IMR-90 (cell line): ENCODE measurements at regions not wholly inside any gene's neighbourhood (a gene's known extent, or its start where the extent isn't known, plus 50 kb on each side); places are given as distances from the start of the nearest gene placed in this dataset.

ENCODE experiments used
- ATAC-seq: fragments of 200-7000 bp; cut with Tn5 transposase; 2 replicates; pipeline ENCODE4 v1.9.1; 2020; ENCODE audit warnings: low read depth, mild to moderate bottlenecking, moderate library complexity
- BruUV-seq: library from RNA; stranded (reverse); fragments of 400-500 nt; replicated peaks from 2 replicates; lab custom pipeline; 2021; lab: Mats Ljungman, UMichigan
- CTCF ChIA-PET: fragments of 300-600 bp; formaldehyde crosslinking; extraction: SDS; loops from one replicate; lab custom pipeline; 2021; ENCODE audit warnings: antibody characterized with exemption; lab: Yijun Ruan, JAX
- POLR2A ChIA-PET: fragments of 300-600 bp; sonication (Branson Sonifier 250); formaldehyde crosslinking; loops from one replicate; lab custom pipeline; 2022; ENCODE audit warnings: antibody characterized with exemption; ENCODE audit not compliant: unreplicated experiment; lab: Charles Lee
- DNase-seq: peaks from one replicate; pipeline ENCODE4 v3.0.0; 2013
- H2AFZ ChIP-seq: replicated peaks from 2 replicates; pipeline ENCODE3; 2013; ENCODE audit warnings: low read length, mild to moderate bottlenecking; ENCODE audit not compliant: poor library complexity
- H2AK5ac ChIP-seq: 2 replicates; pipeline ENCODE4 v1.6.1; 2013; ENCODE audit warnings: low read depth, low read length, inconsistent platforms
- H2AK9ac ChIP-seq: replicated peaks from 2 replicates; pipeline ENCODE3; 2013; ENCODE audit warnings: mild to moderate bottlenecking, low read depth, low read length, moderate library complexity; ENCODE audit not compliant: poor library complexity
- H2BK120ac ChIP-seq: 2 replicates; pipeline ENCODE4 v1.6.1; 2013; ENCODE audit warnings: low read depth, low read length, inconsistent platforms
- H2BK15ac ChIP-seq: 3 replicates; pipeline ENCODE4 v1.6.1; 2013; ENCODE audit warnings: low read depth, low read length, inconsistent platforms
- H2BK20ac ChIP-seq: 2 replicates; pipeline ENCODE4 v1.6.1; 2013; ENCODE audit warnings: low read depth, mild to moderate bottlenecking, inconsistent platforms, low read length, moderate library complexity
- H2BK5ac ChIP-seq: 2 replicates; pipeline ENCODE4 v1.6.1; 2013; ENCODE audit warnings: mild to moderate bottlenecking, low read depth, low read length, inconsistent platforms; ENCODE audit not compliant: poor library complexity, severe bottlenecking
- H3K14ac ChIP-seq: replicated peaks from 2 replicates; pipeline ENCODE4 v1.6.1; 2013; ENCODE audit warnings: low read depth, low read length, inconsistent platforms
- H3K18ac ChIP-seq: 2 replicates; pipeline ENCODE4 v1.6.1; 2013; ENCODE audit warnings: low read depth, low read length, control low read depth
- H3K23ac ChIP-seq: 2 replicates; pipeline ENCODE4 v1.6.1; 2013; ENCODE audit warnings: low read depth, low read length, inconsistent platforms
- H3K27ac ChIP-seq: 2 replicates; pipeline ENCODE4 v1.5.1; 2013; ENCODE audit warnings: mild to moderate bottlenecking, control low read depth, low read length; ENCODE audit not compliant: insufficient read depth
- H3K27me3 ChIP-seq: 2 replicates; pipeline ENCODE4 v1.6.1; 2013; ENCODE audit warnings: low read length; ENCODE audit not compliant: control insufficient read depth, insufficient read depth
- H3K36me3 ChIP-seq: 2 replicates; pipeline ENCODE4 v1.6.1; 2013; ENCODE audit warnings: low read length, mixed read lengths; ENCODE audit not compliant: control insufficient read depth, insufficient read depth
- H3K4ac ChIP-seq: 2 replicates; pipeline ENCODE4 v1.6.1; 2013; ENCODE audit warnings: low read depth, low read length, inconsistent platforms
- H3K4me1 ChIP-seq: 2 replicates; pipeline ENCODE4 v1.6.1; 2013; ENCODE audit warnings: low read length, mixed read lengths; ENCODE audit not compliant: control insufficient read depth, insufficient read depth
- H3K4me2 ChIP-seq: 2 replicates; pipeline ENCODE4 v1.6.1; 2013; ENCODE audit warnings: low read depth, mild to moderate bottlenecking, control low read depth, low read length, moderate library complexity
- H3K4me3 ChIP-seq: 2 replicates; pipeline ENCODE4 v1.5.1; 2013; ENCODE audit warnings: low read depth, mild to moderate bottlenecking, control low read depth, low read length, moderate library complexity; ENCODE audit not compliant: insufficient read depth
- H3K56ac ChIP-seq: 2 replicates; pipeline ENCODE4 v1.6.1; 2013; ENCODE audit warnings: low read length, inconsistent platforms; ENCODE audit not compliant: insufficient read depth; ENCODE audit errors: extremely low read depth
- H3K79me1 ChIP-seq, 2 experiments: 2 replicates each; pipeline ENCODE4 v1.6.1; 2013; ENCODE audit warnings: low read length in 2 of 2, inconsistent platforms in 1 of 2, low read depth in 1 of 2
- H3K9ac ChIP-seq: 2 replicates; pipeline ENCODE4 v1.6.1; 2013; ENCODE audit warnings: low read depth, low read length, control low read depth
- H3K9me1 ChIP-seq: 2 replicates; pipeline ENCODE4 v1.6.1; 2013; ENCODE audit warnings: low read length, inconsistent platforms; ENCODE audit not compliant: insufficient read depth
- H3K9me3 ChIP-seq: 2 replicates; pipeline ENCODE4 v1.6.1; 2013; ENCODE audit warnings: low read length; ENCODE audit not compliant: control insufficient read depth, insufficient read depth
- H4K20me1 ChIP-seq: 2 replicates; pipeline ENCODE4 v1.6.1; 2013; ENCODE audit warnings: low read length, inconsistent platforms; ENCODE audit not compliant: insufficient read depth
- H4K5ac ChIP-seq: 2 replicates; pipeline ENCODE4 v1.6.1; 2013; ENCODE audit warnings: mild to moderate bottlenecking, low read depth, low read length, control low read depth
- H4K8ac ChIP-seq, 2 experiments: 2 replicates each; pipeline ENCODE4 v1.6.1; 2013; ENCODE audit warnings: low read depth in 2 of 2, low read length in 2 of 2, control low read depth in 1 of 2, inconsistent platforms in 1 of 2
- H4K91ac ChIP-seq: 2 replicates; pipeline ENCODE4 v1.6.1; 2013; ENCODE audit warnings: low read depth, low read length, inconsistent platforms; ENCODE audit not compliant: insufficient read depth
- BHLHE40 ChIP-seq: fragments of 150-350 bp; IDR thresholded peaks from 2 replicates; pipeline ENCODE4 v1.6.1; 2016; ENCODE audit warnings: mild to moderate bottlenecking, low read depth, low read length
- CEBPB ChIP-seq: IDR thresholded peaks from 2 replicates; pipeline ENCODE4 v1.6.1; 2012; ENCODE audit warnings: low read depth, low read length, improper control_type of control experiment
- CHD1 ChIP-seq: IDR thresholded peaks from 2 replicates; pipeline ENCODE4 v1.6.1; 2012; ENCODE audit warnings: low read depth, low read length, improper control_type of control experiment
- CTCF ChIP-seq: conservative IDR thresholded peaks from 2 replicates; pipeline ENCODE4 v1.5.1; 2012; ENCODE audit warnings: mild to moderate bottlenecking, low read depth, low read length, improper control_type of control experiment
- MAFK ChIP-seq: IDR thresholded peaks from 2 replicates; pipeline ENCODE4 v1.6.1; 2012; ENCODE audit warnings: low read depth, low read length, improper control_type of control experiment
- MAZ ChIP-seq: IDR thresholded peaks from 2 replicates; pipeline ENCODE4 v1.6.1; 2012; ENCODE audit warnings: low read depth, mild to moderate bottlenecking, low read length, improper control_type of control experiment, moderate library complexity, borderline replicate concordance
- MXI1 ChIP-seq: IDR thresholded peaks from 2 replicates; pipeline ENCODE4 v1.6.1; 2012; ENCODE audit warnings: low read depth, mild to moderate bottlenecking, low read length, moderate library complexity, borderline replicate concordance
- NFE2L2 ChIP-seq: fragments of 150-350 bp; IDR thresholded peaks from 2 replicates; pipeline ENCODE4 v1.6.1; 2016; ENCODE audit warnings: low read depth, mild to moderate bottlenecking, low read length
- POLR2A ChIP-seq: IDR thresholded peaks from 2 replicates; pipeline ENCODE4 v1.6.1; 2012; ENCODE audit warnings: mild to moderate bottlenecking, low read depth, low read length
- RAD21 ChIP-seq: IDR thresholded peaks from 2 replicates; pipeline ENCODE4 v1.6.1; 2012; ENCODE audit warnings: low read length, improper control_type of control experiment
- RCOR1 ChIP-seq: IDR thresholded peaks from 2 replicates; pipeline ENCODE4 v1.6.1; 2012; ENCODE audit warnings: mild to moderate bottlenecking, low read length, improper control_type of control experiment; ENCODE audit not compliant: insufficient replicate concordance
- RFX5 ChIP-seq: IDR thresholded peaks from 2 replicates; pipeline ENCODE4 v1.8.0; 2012; ENCODE audit warnings: low read depth, mild to moderate bottlenecking, low read length, moderate library complexity
- SMC3 ChIP-seq: fragments of 150-350 bp; IDR thresholded peaks from 2 replicates; pipeline ENCODE4 v1.6.1; 2016; ENCODE audit warnings: low read depth, mild to moderate bottlenecking, antibody characterized with exemption, low read length, moderate library complexity
- WGBS, 2 experiments: methylation state at CpG; one replicate each; pipeline versions ENCODE4 v1.1.5 to v1.1.7; 2013; ENCODE audit warnings: missing lambda C conversion rate in 2 of 2; ENCODE audit not compliant: insufficient read length in 1 of 2; ENCODE audit errors: extremely low coverage in 2 of 2; 5-methylcytosine and 5-hydroxymethylcytosine counted together
- dilution Hi-C: fragments of 300-500 bp; cut with HindIII; formaldehyde crosslinking; loops from one replicate; pipeline ENCODE4 v1.14.3; 2018; ENCODE audit warnings: low sequenced_read_pairs; ENCODE audit not compliant: unreplicated experiment
- in situ Hi-C: fragments of 300-500 bp; cut with MboI; formaldehyde crosslinking; loops from 3 replicates; pipeline ENCODE4 v1.14.3; 2019; ENCODE audit warnings: low sequenced_read_pairs, inconsistent platforms, mixed read lengths
- intact Hi-C: fragments of 100-400 bp; cut with micrococcal nuclease; formaldehyde crosslinking; loops from 2 replicates; pipeline ENCODE4 v1.10.0; 2022
- TF ChIP-seq, protein P1 (sequence below): fragments of 150-350 bp; IDR thresholded peaks from 2 replicates; pipeline ENCODE4 v1.6.1; 2016; ENCODE audit warnings: low read depth, mild to moderate bottlenecking, low read length, moderate library complexity, borderline replicate concordance
- TF ChIP-seq, protein P2 (sequence below): fragments of 150-350 bp; IDR thresholded peaks from 2 replicates; pipeline ENCODE4 v1.6.1; 2017; ENCODE audit warnings: mild to moderate bottlenecking, antibody characterized with exemption, low read length, low read depth

DNA sequence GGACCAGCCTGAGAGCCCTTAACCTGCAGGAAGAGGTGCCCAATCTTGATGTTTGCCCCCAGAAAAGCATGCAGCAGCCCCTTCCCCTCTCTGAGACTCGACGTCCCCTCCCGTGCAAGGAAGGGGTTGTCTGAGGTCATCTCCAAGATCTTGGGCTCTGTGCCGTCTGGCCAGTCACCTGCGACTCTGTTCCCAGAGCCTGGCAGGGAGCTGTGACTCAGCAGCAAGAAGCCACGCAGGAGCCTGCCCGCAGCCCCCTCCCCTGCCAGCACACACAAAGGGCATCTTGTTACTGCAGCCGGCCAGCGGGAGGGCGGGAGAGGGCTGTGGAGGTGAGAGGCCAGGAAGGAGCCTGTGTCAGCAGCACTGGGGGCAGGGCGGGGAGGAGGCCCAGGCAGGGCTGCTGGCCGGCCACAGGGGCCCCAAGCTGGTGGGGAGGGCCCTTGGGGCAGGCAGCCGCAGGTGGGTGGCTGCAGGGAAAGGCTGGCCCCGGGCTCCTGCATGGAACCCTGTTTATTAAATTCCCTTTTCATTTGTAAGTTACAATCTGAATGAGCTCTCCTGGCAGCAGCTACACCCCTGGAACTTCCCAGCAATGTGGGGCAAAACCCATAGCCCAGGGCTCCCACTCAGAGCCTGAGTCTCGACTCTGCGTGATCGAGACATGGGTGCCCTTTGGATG lies 103.7 kb upstream of the ZMIZ1 start:
- Histone ChIP-seq H3K9me1 (peaks cover 4% of the 10 kb centered on the region), H4K20me1 (no peaks in the 10 kb centered on the region), H2BK5ac (no peak overlapping the region), H3K9me3 (no peaks in the 10 kb centered on the region), H3K27me3 (no peaks in the 10 kb centered on the region), H3K4me1 (peaks cover 17% of the 10 kb centered on the region), H4K91ac (peak overlapping the region; percentile 70), H4K5ac (peak overlapping the region; percentile 38), H3K23ac (no peak overlapping the region), H2BK120ac (peak overlapping the region; percentile 4), H3K36me3 (no peaks in the 10 kb centered on the region), H3K9ac (no peak overlapping the region), H3K4me3 (no peak overlapping the region), H3K56ac (no peak overlapping the region), H2BK15ac (peak overlapping the region; percentile 89; the same call in 2 of the 3 replicates), H3K79me1 (no peaks in the 10 kb centered on the region; a peak in 1 of 4 replicates), H2AK5ac (peak overlapping the region; percentile 83), H4K8ac (peak overlapping the region; percentile 25 to 60; a peak in 2 of 4 replicates), H2BK20ac (peak overlapping the region; percentile 80; the same call in 1 of the 2 replicates), H2AK9ac (peak overlapping the region; percentile 67), H3K18ac (peak overlapping the region; percentile 83; the same call in 1 of the 2 replicates), H3K4ac (peak overlapping the region; percentile 66), H3K4me2 (no peak overlapping the region), H3K27ac (no peak overlapping the region; the same call in 1 of the 2 replicates), H3K14ac (peak overlapping the region; percentile 79), H2AFZ (peak overlapping the region; percentile 76)
- intact Hi-C loops = no loop called here
- ChIA-PET CTCF (no interaction called here), POLR2A (no interaction called here)
- BruUV-seq = no TSS peak
- no CpG with 5 or more reads among the region's 17 CpGs for WGBS, 2 experiments
- DNase-seq = peak; percentile 60
- in situ Hi-C loops = no loop called here
- dilution Hi-C loops = no loop called here
- ATAC-seq = peak; percentile 60
- TF ChIP-seq, protein P1, sequence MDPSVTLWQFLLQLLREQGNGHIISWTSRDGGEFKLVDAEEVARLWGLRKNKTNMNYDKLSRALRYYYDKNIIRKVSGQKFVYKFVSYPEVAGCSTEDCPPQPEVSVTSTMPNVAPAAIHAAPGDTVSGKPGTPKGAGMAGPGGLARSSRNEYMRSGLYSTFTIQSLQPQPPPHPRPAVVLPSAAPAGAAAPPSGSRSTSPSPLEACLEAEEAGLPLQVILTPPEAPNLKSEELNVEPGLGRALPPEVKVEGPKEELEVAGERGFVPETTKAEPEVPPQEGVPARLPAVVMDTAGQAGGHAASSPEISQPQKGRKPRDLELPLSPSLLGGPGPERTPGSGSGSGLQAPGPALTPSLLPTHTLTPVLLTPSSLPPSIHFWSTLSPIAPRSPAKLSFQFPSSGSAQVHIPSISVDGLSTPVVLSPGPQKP = no peak
- no peak for TF ChIP-seq MXI1
- TF ChIP-seq, protein P2, sequence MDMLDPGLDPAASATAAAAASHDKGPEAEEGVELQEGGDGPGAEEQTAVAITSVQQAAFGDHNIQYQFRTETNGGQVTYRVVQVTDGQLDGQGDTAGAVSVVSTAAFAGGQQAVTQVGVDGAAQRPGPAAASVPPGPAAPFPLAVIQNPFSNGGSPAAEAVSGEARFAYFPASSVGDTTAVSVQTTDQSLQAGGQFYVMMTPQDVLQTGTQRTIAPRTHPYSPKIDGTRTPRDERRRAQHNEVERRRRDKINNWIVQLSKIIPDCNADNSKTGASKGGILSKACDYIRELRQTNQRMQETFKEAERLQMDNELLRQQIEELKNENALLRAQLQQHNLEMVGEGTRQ = no peak
- TF ChIP-seq RFX5 = no peak
- no peak for TF ChIP-seq CEBPB
- no peak for TF ChIP-seq POLR2A
- no peak for TF ChIP-seq RCOR1
- peak; percentile 13; the same call in 1 of the 2 replicates for TF ChIP-seq RAD21
- 0 out of 2 replicates have a peak, but pooled peaks have one; percentile 1 for TF ChIP-seq MAFK
- TF ChIP-seq MAZ = peak; percentile 65; the same call in 1 of the 2 replicates
- peak; percentile 20; the same call in 1 of the 2 replicates for TF ChIP-seq BHLHE40
- no peak for TF ChIP-seq CHD1
- TF ChIP-seq NFE2L2 = peak; percentile 69; the same call in 1 of the 2 replicates
- no peak for TF ChIP-seq CTCF
- no peak for TF ChIP-seq SMC3
